GM12892 (cell line): ENCODE measurements at regions not wholly inside any gene's neighbourhood (a gene's known extent, or its start where the extent isn't known, plus 50 kb on each side); places are given as distances from the start of the nearest gene placed in this dataset.

Source experiments
- POLR2A ChIP-seq: IDR thresholded peaks from 2 replicates; pipeline ENCODE4 v1.6.1; 2011; ENCODE audit warnings: low read depth, low read length, control low read depth
- POLR2AphosphoS5 ChIP-seq: IDR thresholded peaks from 2 replicates; pipeline ENCODE4 v1.6.1; 2011; ENCODE audit warnings: low read depth, low read length, control low read depth
- TAF1 ChIP-seq: IDR thresholded peaks from 2 replicates; pipeline ENCODE4 v1.6.1; 2011; ENCODE audit warnings: low read depth, mild to moderate bottlenecking, control low read depth, low read length, borderline replicate concordance

GRCh38 chr3:64357481-64357880 lies 132.2 kb upstream of the PRICKLE2 start:
- TF ChIP-seq POLR2A (no peak), POLR2AphosphoS5 (no peak), TAF1 (no peak)
